HepG2 (cell line): ENCODE measurements at regions not wholly inside any gene's neighbourhood (a gene's known extent, or its start where the extent isn't known, plus 50 kb on each side); places are given as distances from the start of the nearest gene placed in this dataset.

Source experiments
- ATAC-seq: fragments of 200-7000 bp; cut with Tn5 transposase; 3 replicates; pipeline ENCODE4 v1.9.1; 2020; ENCODE audit warnings: mild to moderate bottlenecking, moderate library complexity
- BruUV-seq: library from RNA; stranded (reverse); fragments of 400-500 nt; replicated peaks from 2 replicates; lab custom pipeline; 2021; lab: Mats Ljungman, UMichigan
- CTCF ChIA-PET: fragments of 300-600 bp; formaldehyde crosslinking; extraction: SDS; loops from one replicate; lab custom pipeline; 2021; ENCODE audit warnings: low total read pairs, inconsistent platforms, low intra/inter-chr PET ratio; lab: Yijun Ruan, JAX
- POLR2A ChIA-PET: fragments of 350-600 bp; sonication (Branson Sonifier 250); formaldehyde crosslinking; loops from one replicate; lab custom pipeline; 2020; ENCODE audit warnings: antibody characterized with exemption, inconsistent platforms; lab: Yijun Ruan, JAX
- DNase-seq: peaks from one replicate; pipeline ENCODE4 v3.0.0-alpha.2; 2015; ENCODE audit warnings: low spot score
- FAIRE-seq: peaks from 3 replicates; lab custom pipeline; 2011; peaks lifted over from hg19 to GRCh38; lab: Jason Lieb, UNC
- H2AFZ ChIP-seq: one replicate; pipeline ENCODE4 v1.6.1; 2011; ENCODE audit warnings: low read length, inconsistent platforms
- H3K27ac ChIP-seq: fragments of 300-600 bp; 3 replicates; pipeline ENCODE4 v1.8.0; 2011; ENCODE audit warnings: mixed run types, mild to moderate bottlenecking, mixed read lengths, low read length, inconsistent platforms; ENCODE audit not compliant: insufficient read depth; ENCODE audit errors: extremely low read length
- H3K27me3 ChIP-seq, 2 experiments: fragments of 200-600 bp in 1 of 2; 2 replicates in 1 of 2; 3 replicates in 1 of 2; pipeline versions ENCODE4 v1.6.0 to v1.8.0; 2011; ENCODE audit warnings: low read length in 2 of 2, mild to moderate bottlenecking in 2 of 2, moderate library complexity in 2 of 2, inconsistent platforms in 1 of 2; ENCODE audit not compliant: insufficient read depth in 2 of 2, control insufficient read depth in 1 of 2
- H3K36me3 ChIP-seq, 2 experiments: fragments of 200-600 bp in 1 of 2; replicated peaks in 1 of 2; 2 replicates in 1 of 2; 3 replicates in 1 of 2; pipeline versions ENCODE4 v1.5.1 to v1.8.0; 2011; ENCODE audit warnings: low read length in 2 of 2, inconsistent platforms in 1 of 2; ENCODE audit not compliant: insufficient read depth in 2 of 2, control insufficient read depth in 1 of 2
- H3K4me1 ChIP-seq: 2 replicates; pipeline ENCODE4 v1.5.1; 2012; ENCODE audit warnings: low read length, inconsistent platforms; ENCODE audit not compliant: insufficient read depth
- H3K4me2 ChIP-seq: 2 replicates; pipeline ENCODE4 v1.6.0; 2011; ENCODE audit warnings: low read depth, low read length, inconsistent platforms
- H3K4me3 ChIP-seq, 3 experiments: fragments of 200-600 bp in 1 of 3; sonication (generic), shearing (Covaris generic) in 1 of 3; replicated peaks in 1 of 3; 2 replicates each; pipeline ENCODE4 v1.5.1; 2011 to 2016; ENCODE audit warnings: low read length in 3 of 3, inconsistent platforms in 2 of 3, low read depth in 2 of 3, mild to moderate bottlenecking in 2 of 3, control low read depth in 1 of 3, mixed read lengths in 1 of 3; ENCODE audit not compliant: insufficient read depth in 1 of 3
- H3K79me2 ChIP-seq: one replicate; pipeline ENCODE4 v1.6.1; 2011; ENCODE audit warnings: low read length, inconsistent platforms; ENCODE audit not compliant: insufficient read depth
- H3K9ac ChIP-seq: 2 replicates; pipeline ENCODE4 v1.6.0; 2011; ENCODE audit warnings: mild to moderate bottlenecking, low read depth, low read length, inconsistent platforms; ENCODE audit not compliant: insufficient read depth
- H3K9me3 ChIP-seq: 2 replicates; pipeline ENCODE4 v1.5.1; 2012; ENCODE audit warnings: mild to moderate bottlenecking, low read length
- H4K20me1 ChIP-seq: 2 replicates; pipeline ENCODE4 v1.6.0; 2011; ENCODE audit warnings: inconsistent platforms, mild to moderate bottlenecking, low read length, moderate library complexity; ENCODE audit not compliant: insufficient read depth
- BORCS8-MEF2B ChIP-seq: sonication (generic); formaldehyde crosslinking; IDR thresholded peaks from 2 replicates; pipeline ENCODE4 v1.8.0; 2022; ENCODE audit warnings: mild to moderate bottlenecking, missing genetic modification reagents
- DBP ChIP-seq: sonication (generic); formaldehyde crosslinking; IDR thresholded peaks from 2 replicates; pipeline ENCODE4 v1.4.0; 2020; ENCODE audit warnings: missing genetic modification reagents; ENCODE audit errors: not compliant biosample characterization
- DPF2 ChIP-seq: sonication (generic); formaldehyde crosslinking; IDR thresholded peaks from 2 replicates; pipeline ENCODE4 v1.4.0; 2020; ENCODE audit warnings: mild to moderate bottlenecking, low read depth, missing genetic modification reagents, borderline replicate concordance
- EED ChIP-seq: sonication (generic); formaldehyde crosslinking; IDR thresholded peaks from 2 replicates; pipeline ENCODE4 v1.5.0; 2020; ENCODE audit warnings: mild to moderate bottlenecking, missing genetic modification reagents
- FUBP1 ChIP-seq: sonication (generic); formaldehyde crosslinking; IDR thresholded peaks from 2 replicates; pipeline ENCODE4 v1.5.1; 2020; ENCODE audit warnings: missing genetic modification reagents, mild to moderate bottlenecking, borderline replicate concordance
- HOXA7 ChIP-seq: sonication (generic); formaldehyde crosslinking; IDR thresholded peaks from 2 replicates; pipeline ENCODE4 v1.8.1; 2022; ENCODE audit warnings: mild to moderate bottlenecking, missing genetic modification reagents, moderate library complexity
- JUN ChIP-seq: sonication (generic); formaldehyde crosslinking; IDR thresholded peaks from 2 replicates; pipeline ENCODE4 v1.4.0; 2020; ENCODE audit warnings: mild to moderate bottlenecking, missing genetic modification reagents
- MED1 ChIP-seq: sonication (generic); formaldehyde crosslinking; IDR thresholded peaks from 2 replicates; pipeline ENCODE4 v1.4.0; 2020; ENCODE audit warnings: missing genetic modification reagents
- MTF2 ChIP-seq: sonication (generic); formaldehyde crosslinking; IDR thresholded peaks from 2 replicates; pipeline ENCODE4 v1.5.0; 2020; ENCODE audit warnings: missing genetic modification reagents, borderline replicate concordance
- SNRNP70 ChIP-seq: fragments of 200-400 bp; formaldehyde crosslinking; IDR thresholded peaks from 2 replicates; pipeline ENCODE4 v1.6.1; 2017; ENCODE audit warnings: mild to moderate bottlenecking, low read depth, low read length, moderate library complexity
- SYNCRIP ChIP-seq: fragments of 200-400 bp; formaldehyde crosslinking; IDR thresholded peaks from 2 replicates; pipeline ENCODE4 v1.6.1; 2018; ENCODE audit warnings: mild to moderate bottlenecking, low read depth, low read length; ENCODE audit not compliant: insufficient read depth
- TEAD2 ChIP-seq: sonication (generic); formaldehyde crosslinking; IDR thresholded peaks from 2 replicates; pipeline ENCODE4 v1.9.0; 2021; ENCODE audit warnings: missing genetic modification reagents
- TEAD3 ChIP-seq: optimal IDR thresholded peaks from 2 replicates; pipeline ENCODE3; 2016; ENCODE audit warnings: borderline replicate concordance
- ZFP37 ChIP-seq: sonication (generic); formaldehyde crosslinking; IDR thresholded peaks from 2 replicates; pipeline ENCODE4 v1.4.0; 2020; ENCODE audit warnings: missing genetic modification reagents, borderline replicate concordance
- ZNF567 ChIP-seq: sonication (generic); formaldehyde crosslinking; IDR thresholded peaks from 2 replicates; pipeline ENCODE4 v1.8.1; 2023; ENCODE audit warnings: mild to moderate bottlenecking, missing genetic modification reagents, borderline replicate concordance
- ZNF83 ChIP-seq: sonication (generic); formaldehyde crosslinking; IDR thresholded peaks from 2 replicates; pipeline ENCODE4 v1.4.0; 2020; ENCODE audit warnings: missing genetic modification reagents, mild to moderate bottlenecking, borderline replicate concordance
- WGBS: methylation state at CpG from one replicate; pipeline ENCODE4 v1.1.6; 2017; ENCODE audit warnings: low lambda C conversion rate; 5-methylcytosine and 5-hydroxymethylcytosine counted together
- in situ Hi-C: cut with HindIII; loops from 2 replicates; pipeline ENCODE4 v1.10.0; 2017; ENCODE audit warnings: low pct_unique_long_range_greater_than_20kb; ENCODE audit not compliant: extremely low pct_ligation_motif_present
- intact Hi-C: fragments of 100-400 bp; cut with micrococcal nuclease; formaldehyde crosslinking; loops from one replicate; pipeline ENCODE4 v1.10.0; 2022; ENCODE audit not compliant: unreplicated experiment

GRCh38 chr18:67001052-67001451 lies 397.2 kb upstream of the CDH19 start:
- in situ Hi-C loops (no loop called here), intact Hi-C loops (no loop called here)
- Histone ChIP-seq H3K27ac (no peak overlapping the region), H3K36me3 (no peaks in the 10 kb centered on the region), H3K4me3 (no peak overlapping the region), H3K9me3 (no peaks in the 10 kb centered on the region), H2AFZ (no peak overlapping the region), H3K9ac (no peak overlapping the region), H3K27me3 (no peaks in the 10 kb centered on the region), H3K4me1 (no peaks in the 10 kb centered on the region), H3K4me2 (no peak overlapping the region), H4K20me1 (no peaks in the 10 kb centered on the region), H3K79me2 (no peaks in the 10 kb centered on the region)
- CTCF ChIA-PET: no interaction called here
- no TSS peak for BruUV-seq
- TF ChIP-seq SNRNP70 (no peak), FUBP1 (no peak), ZNF83 (CRISPR knock-in tag) (no peak), EED (CRISPR knock-in tag) (no peak), DBP (CRISPR knock-in tag) (no peak), TEAD3 (CRISPR knock-in tag) (no peak), TEAD2 (CRISPR knock-in tag) (no peak), ZFP37 (CRISPR knock-in tag) (no peak), DPF2 (CRISPR knock-in tag) (no peak), HOXA7 (no peak), MTF2 (CRISPR knock-in tag) (no peak), BORCS8-MEF2B (no peak), JUN (CRISPR knock-in tag) (no peak), SYNCRIP (no peak), MED1 (no peak), ZNF567 (no peak)
- ATAC-seq (no peak), DNase-seq (no peak), FAIRE-seq (no peak)
- POLR2A ChIA-PET: no interaction called here
- WGBS: 0% methylated on average over 4 of the region's 4 CpGs
